Gastrocnemius medialis (tissue), 4 donors: ENCODE measurements at regions not wholly inside any gene's neighbourhood (a gene's known extent, or its start where the extent isn't known, plus 50 kb on each side); places are given as distances from the start of the nearest gene placed in this dataset.

Experiments used
- POLR2A ChIP-seq, 2 donors: fragments of 450-650 bp; IDR thresholded peaks; one replicate each; pipeline ENCODE4 v1.6.1; 2017; ENCODE audit warnings: antibody characterized with exemption in 2 of 2, mild to moderate bottlenecking in 2 of 2, moderate library complexity in 2 of 2
- TF ChIP-seq, protein P1 (sequence below), 5 experiments: fragments of 450-650 bp in 3 of 5; fragments of 200-600 bp in 2 of 5; sonication (generic) in 2 of 5; IDR thresholded peaks in 4 of 5; conservative IDR thresholded peaks in 1 of 5; 1 replicate in 4 of 5; 2 replicates in 1 of 5; pipeline ENCODE4 v1.5.1; 2016 to 2019; ENCODE audit warnings: antibody characterized with exemption in 5 of 5, mild to moderate bottlenecking in 3 of 5, moderate library complexity in 3 of 5

DNA sequence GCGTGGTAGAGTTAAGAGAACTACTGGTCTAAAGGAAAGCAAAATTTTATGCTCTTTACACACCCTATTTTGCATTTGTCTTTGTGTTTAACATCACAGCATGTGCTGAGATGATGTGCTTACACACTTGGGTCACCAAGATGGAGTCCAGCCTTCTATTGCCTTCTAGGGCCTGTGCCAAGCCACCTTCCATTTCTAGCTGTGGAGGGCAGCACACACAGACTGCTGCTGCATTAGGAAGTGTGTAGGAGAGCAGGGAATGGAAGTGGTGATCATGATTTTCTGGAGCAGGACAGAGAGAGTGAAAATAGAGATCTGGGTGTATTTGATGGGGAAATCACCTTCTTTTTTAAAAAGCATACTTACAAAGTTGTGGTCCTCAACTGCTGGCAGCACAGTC is 191.6 kb downstream of the SOX4 start:
- no peak for TF ChIP-seq POLR2A (IDR thresholded peaks at IDR 0.05)
- TF ChIP-seq, protein P1, sequence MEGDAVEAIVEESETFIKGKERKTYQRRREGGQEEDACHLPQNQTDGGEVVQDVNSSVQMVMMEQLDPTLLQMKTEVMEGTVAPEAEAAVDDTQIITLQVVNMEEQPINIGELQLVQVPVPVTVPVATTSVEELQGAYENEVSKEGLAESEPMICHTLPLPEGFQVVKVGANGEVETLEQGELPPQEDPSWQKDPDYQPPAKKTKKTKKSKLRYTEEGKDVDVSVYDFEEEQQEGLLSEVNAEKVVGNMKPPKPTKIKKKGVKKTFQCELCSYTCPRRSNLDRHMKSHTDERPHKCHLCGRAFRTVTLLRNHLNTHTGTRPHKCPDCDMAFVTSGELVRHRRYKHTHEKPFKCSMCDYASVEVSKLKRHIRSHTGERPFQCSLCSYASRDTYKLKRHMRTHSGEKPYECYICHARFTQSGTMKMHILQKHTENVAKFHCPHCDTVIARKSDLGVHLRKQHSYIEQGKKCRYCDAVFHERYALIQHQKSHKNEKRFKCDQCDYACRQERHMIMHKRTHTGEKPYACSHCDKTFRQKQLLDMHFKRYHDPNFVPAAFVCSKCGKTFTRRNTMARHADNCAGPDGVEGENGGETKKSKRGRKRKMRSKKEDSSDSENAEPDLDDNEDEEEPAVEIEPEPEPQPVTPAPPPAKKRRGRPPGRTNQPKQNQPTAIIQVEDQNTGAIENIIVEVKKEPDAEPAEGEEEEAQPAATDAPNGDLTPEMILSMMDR (IDR thresholded peaks at IDR 0.05 in 4 of 5, conservative IDR thresholded peaks at IDR 0.05 in 1 of 5): no peak
